LNCAP (cell line): ENCODE measurements at regions not wholly inside any gene's neighbourhood (a gene's known extent, or its start where the extent isn't known, plus 50 kb on each side); places are given as distances from the start of the nearest gene placed in this dataset.

ENCODE experiments used
- TF ChIP-seq, protein P1 (sequence below): fragments of 450-650 bp; IDR thresholded peaks from 2 replicates; pipeline ENCODE4 v1.5.1; 2017; ENCODE audit warnings: mild to moderate bottlenecking

GRCh38 chr4:189143263-189143952 lies 797.3 kb upstream of the FRG1 start:
- TF ChIP-seq, protein P1, sequence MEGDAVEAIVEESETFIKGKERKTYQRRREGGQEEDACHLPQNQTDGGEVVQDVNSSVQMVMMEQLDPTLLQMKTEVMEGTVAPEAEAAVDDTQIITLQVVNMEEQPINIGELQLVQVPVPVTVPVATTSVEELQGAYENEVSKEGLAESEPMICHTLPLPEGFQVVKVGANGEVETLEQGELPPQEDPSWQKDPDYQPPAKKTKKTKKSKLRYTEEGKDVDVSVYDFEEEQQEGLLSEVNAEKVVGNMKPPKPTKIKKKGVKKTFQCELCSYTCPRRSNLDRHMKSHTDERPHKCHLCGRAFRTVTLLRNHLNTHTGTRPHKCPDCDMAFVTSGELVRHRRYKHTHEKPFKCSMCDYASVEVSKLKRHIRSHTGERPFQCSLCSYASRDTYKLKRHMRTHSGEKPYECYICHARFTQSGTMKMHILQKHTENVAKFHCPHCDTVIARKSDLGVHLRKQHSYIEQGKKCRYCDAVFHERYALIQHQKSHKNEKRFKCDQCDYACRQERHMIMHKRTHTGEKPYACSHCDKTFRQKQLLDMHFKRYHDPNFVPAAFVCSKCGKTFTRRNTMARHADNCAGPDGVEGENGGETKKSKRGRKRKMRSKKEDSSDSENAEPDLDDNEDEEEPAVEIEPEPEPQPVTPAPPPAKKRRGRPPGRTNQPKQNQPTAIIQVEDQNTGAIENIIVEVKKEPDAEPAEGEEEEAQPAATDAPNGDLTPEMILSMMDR = no peak

- TF ChIP-seq, protein P1 = no peak
Measured at GRCh38 chr4:189147005-189147929, 793.4 kb upstream of the FRG1 start.

- TF ChIP-seq, protein P1 = no peak
Measured at GRCh38 chr4:189162073-189162789, 778.4 kb upstream of the FRG1 start.

DNA sequence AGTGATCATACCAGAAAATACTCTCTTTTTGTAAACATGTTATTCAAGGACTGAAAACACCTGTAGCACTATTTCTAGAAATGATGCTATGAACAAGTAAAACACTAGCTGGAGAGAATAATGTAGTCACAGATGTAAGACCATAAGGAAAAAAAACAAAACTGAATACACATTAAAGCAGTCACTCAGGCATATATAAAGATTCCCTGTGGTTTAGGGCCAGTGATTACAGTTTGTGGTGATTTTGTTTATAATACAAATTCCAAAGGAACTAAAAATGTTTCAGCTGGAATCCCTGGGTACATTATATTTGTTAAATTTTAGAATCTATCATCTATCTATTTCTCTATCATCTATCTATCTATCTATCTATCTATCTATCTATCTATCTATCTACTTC lies 777.8 kb upstream of the FRG1 start:
- TF ChIP-seq, protein P1 = no peak

DNA sequence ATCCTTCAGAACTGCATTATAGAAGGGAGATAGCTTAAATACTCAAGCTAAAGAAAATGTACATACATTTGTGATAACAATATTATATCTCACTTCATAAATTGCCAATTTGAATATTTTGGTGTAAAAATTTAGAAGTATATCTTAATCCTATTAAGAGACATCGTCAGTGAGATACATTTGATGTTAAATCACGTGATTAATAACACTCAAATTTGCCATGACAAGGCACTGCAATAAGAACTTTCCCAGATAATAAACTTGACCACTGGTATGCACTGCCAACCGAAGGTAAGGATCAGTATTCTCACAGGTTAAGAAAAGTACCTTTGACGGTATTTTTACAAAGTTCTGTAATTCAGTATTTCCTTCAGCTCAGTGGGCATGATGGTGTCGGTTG lies 764.7 kb upstream of the FRG1 start:
- TF ChIP-seq, protein P1 = no peak

DNA sequence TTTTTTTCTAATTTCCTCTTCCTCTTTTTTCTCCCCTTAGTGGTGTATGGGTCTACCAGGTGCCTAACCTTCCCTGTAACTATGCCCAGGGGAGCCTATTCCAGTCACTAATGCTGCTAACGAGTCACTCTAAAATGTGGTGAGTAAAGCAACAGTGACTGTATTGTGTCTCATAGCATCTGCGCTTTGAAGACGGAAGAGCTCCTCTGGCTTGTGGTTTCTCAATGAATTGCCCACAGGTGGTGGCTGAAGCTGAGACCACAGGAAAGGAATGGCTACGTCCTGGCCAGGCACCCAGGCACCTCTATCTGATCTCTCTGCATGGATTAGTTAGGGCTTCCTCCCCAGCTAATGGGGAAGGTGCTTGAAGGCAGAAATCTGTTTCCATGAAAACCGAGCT lies 763.5 kb upstream of the FRG1 start:
- TF ChIP-seq, protein P1 = no peak

- TF ChIP-seq, protein P1 = no peak
Measured at GRCh38 chr4:189178125-189178746, 762.4 kb upstream of the FRG1 start.
